SK-N-SH (cell line): ENCODE measurements at regions not wholly inside any gene's neighbourhood (a gene's known extent, or its start where the extent isn't known, plus 50 kb on each side); places are given as distances from the start of the nearest gene placed in this dataset.

Experiments used
- CTCF ChIA-PET: fragments of 300-600, 350-600 bp; formaldehyde crosslinking; extraction: SDS; loops from one replicate; lab custom pipeline; 2021; lab: Yijun Ruan, JAX
- POLR2A ChIA-PET: fragments of 350-600 bp; sonication (Branson Sonifier 250); formaldehyde crosslinking; extraction: SDS; loops from one replicate; lab custom pipeline; 2020; ENCODE audit warnings: antibody characterized with exemption, inconsistent platforms; lab: Yijun Ruan, JAX
- DNase-seq: peaks from one replicate; pipeline ENCODE4 v3.0.0; 2012
- H2AFZ ChIP-seq: fragments of 200-600 bp; sonication (generic); 2 replicates; pipeline ENCODE4 v1.8.1; 2016; ENCODE audit warnings: antibody characterized with exemption, mild to moderate bottlenecking, low read depth
- H3F3A ChIP-seq: fragments of 200-600 bp; sonication (generic); replicated peaks from 2 replicates; pipeline ENCODE3; 2016; ENCODE audit warnings: antibody characterized with exemption, mild to moderate bottlenecking; ENCODE audit not compliant: insufficient read depth
- H3K27ac ChIP-seq, 2 experiments: fragments of 200-500 bp in 1 of 2; fragments of 200-600 bp in 1 of 2; sonication (Bioruptor generic) in 1 of 2; sonication (generic), shearing (Covaris generic) in 1 of 2; 2 replicates each; pipeline versions ENCODE4 v1.5.1 to v1.6.1; 2014 to 2016; ENCODE audit warnings: low read depth in 2 of 2, inconsistent platforms in 1 of 2, low read length in 1 of 2, mild to moderate bottlenecking in 1 of 2, mixed read lengths in 1 of 2
- H3K27me3 ChIP-seq: fragments of 200-600 bp; sonication (generic), shearing (Covaris generic); 2 replicates; pipeline ENCODE4 v1.6.1; 2016; ENCODE audit warnings: mixed run types; ENCODE audit not compliant: insufficient read depth
- H3K36me3 ChIP-seq, 2 experiments: fragments of 200-500 bp in 1 of 2; fragments of 200-600 bp in 1 of 2; sonication (Bioruptor generic) in 1 of 2; sonication (generic) in 1 of 2; replicated peaks in 1 of 2; 2 replicates each; pipeline versions ENCODE3 to v1.5.1; 2014 to 2016; ENCODE audit warnings: low read length in 1 of 2, mild to moderate bottlenecking in 1 of 2; ENCODE audit not compliant: insufficient read depth in 2 of 2, control insufficient read depth in 1 of 2
- H3K4me1 ChIP-seq, 2 experiments: fragments of 200-500 bp in 1 of 2; fragments of 200-600 bp in 1 of 2; sonication (Bioruptor generic) in 1 of 2; sonication (generic), shearing (Covaris generic) in 1 of 2; 2 replicates each; pipeline versions ENCODE4 v1.5.1 to v1.6.1; 2014 to 2016; ENCODE audit warnings: low read depth in 1 of 2, low read length in 1 of 2, mixed run types in 1 of 2; ENCODE audit not compliant: insufficient read depth in 2 of 2, control insufficient read depth in 1 of 2
- H3K4me2 ChIP-seq: fragments of 200-600 bp; sonication (generic), shearing (Covaris generic); 2 replicates; pipeline ENCODE4 v1.6.1; 2017; ENCODE audit warnings: mixed run types
- H3K4me3 ChIP-seq, 2 experiments: fragments of 200-500 bp in 1 of 2; fragments of 200-600 bp in 1 of 2; sonication (Bioruptor generic) in 1 of 2; sonication (generic), shearing (Covaris generic) in 1 of 2; 2 replicates each; pipeline versions ENCODE4 v1.5.1 to v1.8.1; 2014 to 2016; ENCODE audit warnings: low read depth in 2 of 2, inconsistent platforms in 1 of 2, low read length in 1 of 2, mild to moderate bottlenecking in 1 of 2, mixed read lengths in 1 of 2, moderate library complexity in 1 of 2
- H3K79me2 ChIP-seq: fragments of 200-600 bp; sonication (generic); 2 replicates; pipeline ENCODE4 v1.8.1; 2017; ENCODE audit warnings: mild to moderate bottlenecking; ENCODE audit not compliant: insufficient read depth
- H3K9ac ChIP-seq: fragments of 200-600 bp; sonication (generic); 2 replicates; pipeline ENCODE4 v1.6.1; 2017; ENCODE audit warnings: mixed run types
- H3K9me2 ChIP-seq: fragments of 200-600 bp; sonication (generic); 2 replicates; pipeline ENCODE4 v1.6.1; 2017; ENCODE audit warnings: mixed run types
- H3K9me3 ChIP-seq: fragments of 200-600 bp; sonication (generic); 2 replicates; pipeline ENCODE4 v1.6.1; 2017; ENCODE audit warnings: mixed run types, mild to moderate bottlenecking, moderate library complexity
- H4K20me1 ChIP-seq: fragments of 200-600 bp; sonication (generic); 2 replicates; pipeline ENCODE4 v1.6.1; 2017; ENCODE audit warnings: mild to moderate bottlenecking, mixed run types; ENCODE audit not compliant: insufficient read depth
- CHD2 ChIP-seq: fragments of 150-350 bp; IDR thresholded peaks from 2 replicates; pipeline ENCODE4 v1.6.1; 2018; ENCODE audit warnings: low read length; ENCODE audit not compliant: partially characterized antibody
- EP300 ChIP-seq, 2 experiments: IDR thresholded peaks; 2 replicates each; pipeline versions ENCODE4 v1.4.0 to v1.6.1; 2012; ENCODE audit warnings: borderline replicate concordance in 1 of 2, low read depth in 1 of 2, low read length in 1 of 2
- FOXJ3 ChIP-seq: sonication (generic); formaldehyde crosslinking; IDR thresholded peaks from 2 replicates; pipeline ENCODE4 v1.5.1; 2020; ENCODE audit warnings: mild to moderate bottlenecking, missing genetic modification reagents
- GATA2 ChIP-seq: sonication (generic); formaldehyde crosslinking; IDR thresholded peaks from 2 replicates; pipeline ENCODE4 v1.5.0; 2020; ENCODE audit warnings: mild to moderate bottlenecking, missing genetic modification reagents
- JUND ChIP-seq: IDR thresholded peaks from 2 replicates; pipeline ENCODE4 v1.4.0; 2012
- MAX ChIP-seq: IDR thresholded peaks from 2 replicates; pipeline ENCODE4 v1.4.0; 2012; ENCODE audit warnings: low read depth
- MEF2A ChIP-seq: IDR thresholded peaks from 2 replicates; pipeline ENCODE4 v1.4.0; 2012; ENCODE audit warnings: low read depth, borderline replicate concordance
- NFIC ChIP-seq: IDR thresholded peaks from 2 replicates; pipeline ENCODE4 v1.4.0; 2012; ENCODE audit warnings: borderline replicate concordance
- PBX3 ChIP-seq: IDR thresholded peaks from 2 replicates; pipeline ENCODE4; 2012
- RCOR1 ChIP-seq: fragments of 150-350 bp; IDR thresholded peaks from 2 replicates; pipeline ENCODE4 v1.6.1; 2017; ENCODE audit warnings: antibody characterized with exemption, low read length
- RFX5 ChIP-seq: IDR thresholded peaks from 2 replicates; pipeline ENCODE4 v1.6.1; 2012; ENCODE audit warnings: mild to moderate bottlenecking, improper control_type of control experiment, low read length
- SIN3A ChIP-seq: IDR thresholded peaks from 2 replicates; pipeline ENCODE4 v1.6.1; 2012; ENCODE audit warnings: low read depth, mild to moderate bottlenecking, low read length, moderate library complexity, borderline replicate concordance
- TCF12 ChIP-seq: IDR thresholded peaks from 2 replicates; pipeline ENCODE4 v1.4.0; 2012
- ZBTB33 ChIP-seq: IDR thresholded peaks from 2 replicates; pipeline ENCODE4 v1.4.0; 2012; ENCODE audit warnings: low read depth, borderline replicate concordance
- WGBS: methylation state at CpG from one replicate; pipeline ENCODE4 v1.1.6; 2017; ENCODE audit warnings: low lambda C conversion rate; 5-methylcytosine and 5-hydroxymethylcytosine counted together
- TF ChIP-seq, protein P1 (sequence below): IDR thresholded peaks from 2 replicates; pipeline ENCODE4 v1.6.1; 2012; ENCODE audit warnings: mild to moderate bottlenecking, low read depth, low read length, moderate library complexity

GRCh38 chr1:86271046-86271445, 114.5 kb upstream of the COL24A1 start:
- POLR2A ChIA-PET: no interaction called here
- Histone ChIP-seq H3K4me1 (no peaks in the 10 kb centered on the region), H3K9ac (no peak overlapping the region), H3K27me3 (no peaks in the 10 kb centered on the region; the same call in 1 of the 2 replicates), H3K36me3 (no peaks in the 10 kb centered on the region), H4K20me1 (no peaks in the 10 kb centered on the region), H3K4me2 (no peak overlapping the region), H3K27ac (no peak overlapping the region), H3K9me2 (no peaks in the 10 kb centered on the region), H3K9me3 (no peaks in the 10 kb centered on the region), H3K79me2 (no peaks in the 10 kb centered on the region), H3K4me3 (no peak overlapping the region), H3F3A (no peaks in the 10 kb centered on the region), H2AFZ (no peak overlapping the region)
- CTCF ChIA-PET: no interaction called here
- 4% methylated on average over 2 of the region's 2 CpGs for WGBS
- DNase-seq: no peak
- TF ChIP-seq EP300 (IDR thresholded peaks at IDR 0.05; ENCODE audit: borderline replicate concordance in 1 of 2, low read depth in 1 of 2, low read length in 1 of 2): no peak
- TF ChIP-seq PBX3: no peak
- TF ChIP-seq GATA2 (CRISPR knock-in tag): no peak
- TF ChIP-seq FOXJ3 (CRISPR knock-in tag): no peak
- TF ChIP-seq ZBTB33: no peak
- TF ChIP-seq TCF12: no peak
- TF ChIP-seq SIN3A: no peak
- TF ChIP-seq JUND: no peak
- no peak for TF ChIP-seq RCOR1
- TF ChIP-seq NFIC: no peak
- TF ChIP-seq CHD2: no peak
- TF ChIP-seq MAX: no peak
- no peak for TF ChIP-seq MEF2A
- no peak for TF ChIP-seq RFX5
- TF ChIP-seq, protein P1, sequence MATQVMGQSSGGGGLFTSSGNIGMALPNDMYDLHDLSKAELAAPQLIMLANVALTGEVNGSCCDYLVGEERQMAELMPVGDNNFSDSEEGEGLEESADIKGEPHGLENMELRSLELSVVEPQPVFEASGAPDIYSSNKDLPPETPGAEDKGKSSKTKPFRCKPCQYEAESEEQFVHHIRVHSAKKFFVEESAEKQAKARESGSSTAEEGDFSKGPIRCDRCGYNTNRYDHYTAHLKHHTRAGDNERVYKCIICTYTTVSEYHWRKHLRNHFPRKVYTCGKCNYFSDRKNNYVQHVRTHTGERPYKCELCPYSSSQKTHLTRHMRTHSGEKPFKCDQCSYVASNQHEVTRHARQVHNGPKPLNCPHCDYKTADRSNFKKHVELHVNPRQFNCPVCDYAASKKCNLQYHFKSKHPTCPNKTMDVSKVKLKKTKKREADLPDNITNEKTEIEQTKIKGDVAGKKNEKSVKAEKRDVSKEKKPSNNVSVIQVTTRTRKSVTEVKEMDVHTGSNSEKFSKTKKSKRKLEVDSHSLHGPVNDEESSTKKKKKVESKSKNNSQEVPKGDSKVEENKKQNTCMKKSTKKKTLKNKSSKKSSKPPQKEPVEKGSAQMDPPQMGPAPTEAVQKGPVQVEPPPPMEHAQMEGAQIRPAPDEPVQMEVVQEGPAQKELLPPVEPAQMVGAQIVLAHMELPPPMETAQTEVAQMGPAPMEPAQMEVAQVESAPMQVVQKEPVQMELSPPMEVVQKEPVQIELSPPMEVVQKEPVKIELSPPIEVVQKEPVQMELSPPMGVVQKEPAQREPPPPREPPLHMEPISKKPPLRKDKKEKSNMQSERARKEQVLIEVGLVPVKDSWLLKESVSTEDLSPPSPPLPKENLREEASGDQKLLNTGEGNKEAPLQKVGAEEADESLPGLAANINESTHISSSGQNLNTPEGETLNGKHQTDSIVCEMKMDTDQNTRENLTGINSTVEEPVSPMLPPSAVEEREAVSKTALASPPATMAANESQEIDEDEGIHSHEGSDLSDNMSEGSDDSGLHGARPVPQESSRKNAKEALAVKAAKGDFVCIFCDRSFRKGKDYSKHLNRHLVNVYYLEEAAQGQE: no peak
